H1 (cell line): ENCODE measurements at regions not wholly inside any gene's neighbourhood (a gene's known extent, or its start where the extent isn't known, plus 50 kb on each side); places are given as distances from the start of the nearest gene placed in this dataset.

ENCODE experiments used
- CTCF ChIA-PET: fragments of 300-600 bp; sonication (Branson Sonifier 250); formaldehyde crosslinking; loops from one replicate; lab custom pipeline; 2021; ENCODE audit not compliant: partially characterized antibody; lab: Charles Lee
- POLR2A ChIA-PET: fragments of 300-600 bp; sonication (Branson Sonifier 250); formaldehyde crosslinking; loops from one replicate; lab custom pipeline; 2021; ENCODE audit warnings: inconsistent platforms; ENCODE audit not compliant: partially characterized antibody; lab: Charles Lee
- DNase-seq, 2 experiments: peaks; one replicate each; pipeline versions ENCODE4 v3.0.0 to v3.0.0-alpha.2; 2010 to 2022; ENCODE audit warnings: low spot score in 2 of 2, low read depth in 1 of 2, mixed read lengths in 1 of 2
- FAIRE-seq: peaks from 2 replicates; lab custom pipeline; 2011; peaks lifted over from hg19 to GRCh38; lab: Jason Lieb, UNC
- H2AFZ ChIP-seq: 2 replicates; pipeline ENCODE4 v1.8.1; 2012; ENCODE audit warnings: low read length, inconsistent platforms
- H2AK5ac ChIP-seq: 2 replicates; pipeline ENCODE4 v1.6.1; 2013; ENCODE audit warnings: low read depth, low read length
- H2BK120ac ChIP-seq: replicated peaks from 2 replicates; pipeline ENCODE3; 2013; ENCODE audit warnings: low read depth, low read length, inconsistent platforms
- H2BK12ac ChIP-seq: 2 replicates; pipeline ENCODE4 v1.6.1; 2013; ENCODE audit warnings: low read depth, low read length
- H2BK15ac ChIP-seq: 2 replicates; pipeline ENCODE4 v1.6.1; 2013; ENCODE audit warnings: low read length
- H2BK20ac ChIP-seq: 2 replicates; pipeline ENCODE4 v1.6.1; 2013; ENCODE audit warnings: low read length
- H2BK5ac ChIP-seq: 2 replicates; pipeline ENCODE4 v1.6.1; 2013; ENCODE audit warnings: low read depth, low read length
- H3K14ac ChIP-seq: 2 replicates; pipeline ENCODE4 v1.6.1; 2013; ENCODE audit warnings: inconsistent platforms; ENCODE audit not compliant: insufficient read length
- H3K18ac ChIP-seq: 2 replicates; pipeline ENCODE4 v1.6.1; 2013; ENCODE audit warnings: low read length; ENCODE audit errors: extremely low read depth
- H3K23ac ChIP-seq: 2 replicates; pipeline ENCODE4 v1.6.1; 2013; ENCODE audit warnings: inconsistent platforms; ENCODE audit not compliant: insufficient read length
- H3K23me2 ChIP-seq: 2 replicates; pipeline ENCODE4 v1.6.1; 2013; ENCODE audit warnings: low read depth, low read length
- H3K27ac ChIP-seq: 2 replicates; pipeline ENCODE4 v1.6.1; 2011; ENCODE audit warnings: low read depth, low read length, inconsistent platforms
- H3K27me3 ChIP-seq, 4 experiments: replicated peaks in 1 of 4; 1 replicate in 1 of 4; 2 replicates in 3 of 4; pipeline versions ENCODE4 v1.6.1 to v1.8.1; 2011 to 2013; ENCODE audit warnings: low read length in 3 of 4, mild to moderate bottlenecking in 3 of 4, inconsistent platforms in 2 of 4, mixed read lengths in 2 of 4, moderate library complexity in 1 of 4; ENCODE audit not compliant: control insufficient read depth in 3 of 4, insufficient read depth in 3 of 4; ENCODE audit errors: extremely low read depth in 1 of 4
- H3K36me3 ChIP-seq, 4 experiments: 2 replicates each; pipeline versions ENCODE4 v1.6.1 to v1.8.1; 2011 to 2013; ENCODE audit warnings: mild to moderate bottlenecking in 4 of 4, low read length in 3 of 4, moderate library complexity in 2 of 4, control low read depth in 1 of 4, inconsistent platforms in 1 of 4; ENCODE audit not compliant: insufficient read depth in 4 of 4, control insufficient read depth in 2 of 4
- H3K4ac ChIP-seq: replicated peaks from 2 replicates; pipeline ENCODE3; 2013; ENCODE audit warnings: low read length, low read depth, mixed read lengths, inconsistent platforms; ENCODE audit not compliant: insufficient read length
- H3K4me1 ChIP-seq, 4 experiments: replicated peaks in 1 of 4; 1 replicate in 1 of 4; 2 replicates in 3 of 4; pipeline versions ENCODE4 v1.6.1 to v1.8.1; 2011 to 2013; ENCODE audit warnings: low read length in 3 of 4, inconsistent platforms in 2 of 4, mixed read lengths in 1 of 4; ENCODE audit not compliant: insufficient read depth in 4 of 4, control insufficient read depth in 3 of 4
- H3K4me2 ChIP-seq, 2 experiments: 2 replicates each; pipeline versions ENCODE4 v1.6.1 to v1.8.1; 2011 to 2013; ENCODE audit warnings: low read depth in 2 of 2, low read length in 2 of 2, control low read depth in 1 of 2, inconsistent platforms in 1 of 2, mild to moderate bottlenecking in 1 of 2; ENCODE audit not compliant: insufficient read depth in 1 of 2
- H3K4me3 ChIP-seq, 4 experiments: fragments of 200-600, 300-600 bp in 1 of 4; sonication (generic), shearing (Covaris generic), sonication (Bioruptor Twin) in 1 of 4; 2 replicates each; pipeline versions ENCODE4 v1.5.1 to v1.8.1; 2011 to 2016; ENCODE audit warnings: low read length in 4 of 4, low read depth in 3 of 4, control low read depth in 2 of 4, inconsistent platforms in 2 of 4, mild to moderate bottlenecking in 2 of 4, mixed read lengths in 1 of 4, moderate library complexity in 1 of 4; ENCODE audit not compliant: insufficient read depth in 2 of 4; ENCODE audit errors: extremely low read depth in 1 of 4
- H3K56ac ChIP-seq: replicated peaks from 2 replicates; pipeline ENCODE3; 2013; ENCODE audit warnings: low read depth, mild to moderate bottlenecking, mixed read lengths, low read length, inconsistent platforms; ENCODE audit not compliant: insufficient read length
- H3K79me1 ChIP-seq: 2 replicates; pipeline ENCODE4 v1.6.1; 2013; ENCODE audit warnings: low read depth, low read length, control low read depth
- H3K79me2 ChIP-seq, 2 experiments: 2 replicates each; pipeline versions ENCODE4 v1.6.1 to v1.8.1; 2012 to 2013; ENCODE audit warnings: low read length in 2 of 2, mild to moderate bottlenecking in 2 of 2, inconsistent platforms in 1 of 2; ENCODE audit not compliant: insufficient read depth in 2 of 2, control insufficient read depth in 1 of 2
- H3K9ac ChIP-seq, 4 experiments: replicated peaks in 1 of 4; 1 replicate in 1 of 4; 2 replicates in 3 of 4; pipeline versions ENCODE4 v1.6.1 to v1.8.1; 2011 to 2013; ENCODE audit warnings: low read depth in 3 of 4, low read length in 3 of 4, control low read depth in 2 of 4, mild to moderate bottlenecking in 2 of 4, moderate library complexity in 2 of 4, inconsistent platforms in 1 of 4; ENCODE audit errors: extremely low read depth in 1 of 4
- H3K9me3 ChIP-seq, 2 experiments: 2 replicates each; pipeline versions ENCODE4 v1.6.1 to v1.8.1; 2012 to 2013; ENCODE audit warnings: mild to moderate bottlenecking in 2 of 2, moderate library complexity in 2 of 2, control low read depth in 1 of 2, inconsistent platforms in 1 of 2, low read depth in 1 of 2, low read length in 1 of 2, mixed read lengths in 1 of 2; ENCODE audit not compliant: insufficient read depth in 2 of 2
- H4K20me1 ChIP-seq, 2 experiments: replicated peaks in 1 of 2; 2 replicates each; pipeline versions ENCODE3 to v1.8.1; 2011 to 2013; ENCODE audit warnings: inconsistent platforms in 2 of 2, low read length in 2 of 2, mild to moderate bottlenecking in 1 of 2; ENCODE audit not compliant: insufficient read depth in 2 of 2, control insufficient read depth in 1 of 2
- H4K5ac ChIP-seq: 2 replicates; pipeline ENCODE4 v1.6.1; 2013; ENCODE audit warnings: low read length, low read depth, mixed read lengths, inconsistent platforms; ENCODE audit not compliant: insufficient read length
- H4K8ac ChIP-seq: 2 replicates; pipeline ENCODE4 v1.8.0; 2013; ENCODE audit warnings: mild to moderate bottlenecking, moderate library complexity, low read length, inconsistent platforms; ENCODE audit not compliant: insufficient read depth; ENCODE audit errors: extremely low read depth
- H4K91ac ChIP-seq: replicated peaks from 2 replicates; pipeline ENCODE3; 2013; ENCODE audit warnings: low read length, mixed read lengths, inconsistent platforms; ENCODE audit not compliant: insufficient read length
- CREB1 ChIP-seq: IDR thresholded peaks from 2 replicates; pipeline ENCODE4 v1.6.1; 2012; ENCODE audit warnings: inconsistent platforms
- EZH2 ChIP-seq: fragments of 200-600 bp; sonication (generic); IDR thresholded peaks from 2 replicates; pipeline ENCODE4 v1.7.1; 2012; ENCODE audit warnings: low read depth, mild to moderate bottlenecking, moderate library complexity, low read length, inconsistent platforms; ENCODE audit not compliant: severe bottlenecking
- HDAC6 ChIP-seq: IDR thresholded peaks from one replicate; pipeline ENCODE4 v1.7.1; 2012; ENCODE audit warnings: low read depth, mild to moderate bottlenecking, inconsistent platforms, low read length, moderate library complexity
- SP1 ChIP-seq: IDR thresholded peaks from 2 replicates; pipeline ENCODE4 v1.6.1; 2011; ENCODE audit warnings: low read depth, low read length
- TAF7 ChIP-seq: optimal IDR thresholded peaks from 2 replicates; pipeline ENCODE3; 2011; ENCODE audit warnings: low read depth, mild to moderate bottlenecking, inconsistent platforms, low read length, moderate library complexity, borderline replicate concordance
- WGBS, 2 experiments: shearing (Covaris generic) in 1 of 2; methylation state at CpG; one replicate each; pipeline versions ENCODE4 v1.1.6 to v1.1.7; 2013 to 2015; ENCODE audit warnings: low lambda C conversion rate in 2 of 2, mixed read lengths in 2 of 2, inconsistent platforms in 1 of 2, low coverage in 1 of 2, missing lambda C conversion rate in 1 of 2; ENCODE audit not compliant: insufficient replicate concordance in 2 of 2, insufficient coverage in 1 of 2, insufficient read length in 1 of 2; ENCODE audit errors: extremely low coverage in 1 of 2, missing lambda C conversion rate in 1 of 2; 5-methylcytosine and 5-hydroxymethylcytosine counted together
- TF ChIP-seq, protein P1 (sequence below): IDR thresholded peaks from 2 replicates; pipeline ENCODE4 v1.6.1; 2011; ENCODE audit warnings: low read length, improper control_type of control experiment

DNA sequence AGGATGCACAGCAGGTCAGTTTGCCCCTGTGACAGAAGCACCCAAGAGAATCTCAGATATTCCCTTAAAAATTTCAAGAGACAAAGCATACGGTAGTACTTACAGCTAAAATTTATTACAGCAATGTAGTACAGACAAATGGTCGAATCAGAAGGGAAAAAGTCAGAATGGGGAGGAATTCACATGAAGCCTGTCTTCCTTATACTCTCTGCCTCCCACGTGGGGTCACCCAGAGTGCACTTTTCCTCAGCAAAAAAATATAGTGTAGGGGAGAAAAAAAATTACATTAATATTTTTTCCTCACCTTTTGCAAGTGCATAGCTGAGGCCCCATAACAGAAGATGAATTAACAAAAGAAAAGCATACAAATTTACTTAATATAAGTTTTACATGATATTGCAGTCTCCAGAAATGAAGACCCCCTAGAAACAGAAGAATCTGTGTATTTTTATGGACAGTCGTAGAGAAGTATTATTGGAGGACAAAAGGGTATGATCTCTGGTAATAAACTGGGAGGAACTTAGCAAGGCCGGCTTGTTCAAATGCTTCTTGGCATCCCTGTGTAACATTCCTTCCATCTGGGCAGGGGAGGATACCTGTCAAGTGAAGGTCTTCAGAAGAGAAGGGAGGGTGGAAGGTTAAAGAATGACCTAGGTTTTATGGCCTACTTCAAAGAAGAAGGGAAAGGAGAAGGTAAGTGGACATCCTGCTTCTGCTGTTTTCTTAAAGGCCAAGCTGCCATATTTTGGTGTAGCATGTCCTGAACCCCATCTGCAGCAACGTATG, 270.6 kb upstream of the MAGI2 start:
- no peak overlapping the region for H2BK120ac ChIP-seq
- no peak for DNase-seq
- no peak overlapping the region for H2BK20ac ChIP-seq
- no peak overlapping the region for H3K27ac ChIP-seq
- no peak overlapping the region for H3K9ac ChIP-seq
- H3K4me1 ChIP-seq, result no peaks in the 10 kb centered on the region
- no peak overlapping the region for H3K4ac ChIP-seq
- no peaks in the 10 kb centered on the region for H3K79me1 ChIP-seq
- H2BK15ac ChIP-seq, result no peak overlapping the region
- H3K56ac ChIP-seq, result no peak overlapping the region
- TF ChIP-seq TAF7 (no peak), HDAC6 (no peak), CREB1 (no peak), EZH2 (no peak), SP1 (no peak)
- TF ChIP-seq, protein P1, sequence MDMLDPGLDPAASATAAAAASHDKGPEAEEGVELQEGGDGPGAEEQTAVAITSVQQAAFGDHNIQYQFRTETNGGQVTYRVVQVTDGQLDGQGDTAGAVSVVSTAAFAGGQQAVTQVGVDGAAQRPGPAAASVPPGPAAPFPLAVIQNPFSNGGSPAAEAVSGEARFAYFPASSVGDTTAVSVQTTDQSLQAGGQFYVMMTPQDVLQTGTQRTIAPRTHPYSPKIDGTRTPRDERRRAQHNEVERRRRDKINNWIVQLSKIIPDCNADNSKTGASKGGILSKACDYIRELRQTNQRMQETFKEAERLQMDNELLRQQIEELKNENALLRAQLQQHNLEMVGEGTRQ, result no peak
- no peak overlapping the region for H4K8ac ChIP-seq
- H2AFZ ChIP-seq, result peak overlapping the region; percentile 5; the same call in 1 of the 2 replicates
- no peak overlapping the region for H2AK5ac ChIP-seq
- H3K14ac ChIP-seq, result no peak overlapping the region
- no peak for FAIRE-seq
- H2BK5ac ChIP-seq, result no peak overlapping the region
- no peak overlapping the region for H4K91ac ChIP-seq
- H3K4me3 ChIP-seq, result no peak overlapping the region
- H4K5ac ChIP-seq, result no peak overlapping the region
- CTCF ChIA-PET, result interaction anchor here (0.8 kb wide), 1 partner anchor 17 kb away, joined by 3 read pairs; no protein-coding TSS in a partner anchor
- H3K79me2 ChIP-seq, result no peaks in the 10 kb centered on the region
- no peaks in the 10 kb centered on the region for H3K36me3 ChIP-seq
- H3K23me2 ChIP-seq, result no peaks in the 10 kb centered on the region
- H3K4me2 ChIP-seq, result no peak overlapping the region
- WGBS, 2 experiments, result 78% methylated on average over 6 of the region's 6 CpGs; no CpG with 5 or more reads in 1 of the 2 experiments
- H3K18ac ChIP-seq, result no peak overlapping the region
- no peak overlapping the region for H2BK12ac ChIP-seq
- no peaks in the 10 kb centered on the region for H3K9me3 ChIP-seq
- H3K27me3 ChIP-seq, result no peaks in the 10 kb centered on the region
- POLR2A ChIA-PET, result no interaction called here
- no peaks in the 10 kb centered on the region for H4K20me1 ChIP-seq
- H3K23ac ChIP-seq, result no peak overlapping the region
